CD4-positive, alpha-beta T cell treated with Interleukin-6 at 100 ng/mL for 8 hours (primary cell): ENCODE measurements at regions not wholly inside any gene's neighbourhood (a gene's known extent, or its start where the extent isn't known, plus 50 kb on each side); places are given as distances from the start of the nearest gene placed in this dataset.

Source experiments
- DNase-seq: peaks from one replicate; pipeline ENCODE4 v3.0.0-alpha.2; 2020; ENCODE audit warnings: mixed read lengths, low spot score

DNA sequence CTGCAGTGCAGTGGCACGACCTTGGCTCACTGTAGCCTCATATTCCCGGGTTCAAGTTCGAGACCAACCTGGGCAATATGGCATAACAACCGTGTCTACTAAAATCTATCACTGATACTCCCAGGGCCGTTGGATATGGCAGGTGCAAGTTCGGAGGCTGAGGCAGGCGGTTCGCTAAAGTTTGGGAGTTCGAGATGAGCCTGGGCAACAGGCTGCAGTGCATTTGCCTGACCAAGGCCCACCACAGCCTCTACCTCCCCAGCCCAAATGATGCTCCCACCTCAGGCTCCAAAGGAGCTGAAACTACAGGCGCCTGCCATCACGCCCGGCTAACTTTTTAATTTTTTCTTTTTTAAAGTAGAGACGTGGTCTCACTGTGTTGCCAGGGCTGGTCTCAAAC, 177.1 kb upstream of the ALG10B start:
- DNase-seq, result no peak

DNA sequence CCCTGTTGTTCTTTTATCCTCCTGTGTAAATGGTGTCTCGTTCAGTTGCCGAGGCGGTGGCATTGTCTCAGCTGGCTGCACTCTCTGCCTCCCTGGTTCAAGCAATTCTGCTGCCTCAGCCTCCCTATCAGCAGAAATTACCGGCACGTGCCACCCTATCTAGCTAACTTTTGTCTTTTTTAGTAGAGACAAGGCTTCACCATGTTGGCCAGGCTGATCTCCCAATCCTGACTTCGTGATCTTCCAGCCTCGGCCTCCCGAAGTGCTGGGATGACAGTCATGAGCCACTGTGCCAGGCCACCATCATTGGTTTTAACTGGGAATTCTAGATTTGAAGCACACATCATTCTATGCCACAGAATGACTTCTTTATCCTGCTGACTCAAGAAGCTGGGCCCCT, 175.3 kb upstream of the ALG10B start:
- no peak for DNase-seq

DNA sequence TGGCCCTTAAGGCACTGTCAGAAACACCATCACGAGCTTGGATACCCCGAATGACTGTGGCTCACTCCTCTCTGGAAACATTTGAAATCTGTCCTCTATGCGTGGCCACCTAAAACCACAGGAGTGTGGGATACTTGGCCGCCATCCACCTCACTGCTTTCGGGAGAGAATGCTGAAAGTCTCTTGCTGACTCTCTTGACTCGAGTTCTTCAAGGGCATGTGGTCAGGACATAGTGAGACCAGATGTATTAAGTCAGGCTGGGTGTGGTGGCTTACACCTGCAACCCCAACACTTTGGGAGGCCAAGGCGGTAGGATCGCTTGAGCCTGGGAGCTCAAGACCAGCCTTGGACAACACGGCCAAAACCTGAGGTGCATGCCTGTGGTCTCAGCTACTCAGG, 174.7 kb upstream of the ALG10B start:
- DNase-seq, result no peak

DNA sequence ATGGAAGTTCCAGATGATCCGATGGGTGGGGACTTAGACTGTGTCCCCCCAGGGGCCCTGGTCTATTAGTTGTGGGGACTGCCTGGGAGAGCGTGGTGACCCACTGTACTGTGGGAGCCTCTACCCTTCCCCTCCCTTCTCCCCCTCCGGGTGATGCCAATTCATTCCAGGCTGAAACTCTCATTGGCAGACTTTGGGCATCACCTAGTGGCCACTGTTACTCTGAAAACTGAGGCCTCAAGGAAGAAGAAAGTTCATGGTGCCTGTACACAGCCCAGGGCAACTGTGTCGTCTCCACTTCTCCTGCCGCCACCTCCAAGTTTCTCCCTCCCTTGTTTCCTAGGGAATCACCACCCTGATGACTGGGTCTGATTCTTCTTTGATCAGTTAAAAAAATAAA, 173.6 kb upstream of the ALG10B start:
- no peak for DNase-seq

DNA sequence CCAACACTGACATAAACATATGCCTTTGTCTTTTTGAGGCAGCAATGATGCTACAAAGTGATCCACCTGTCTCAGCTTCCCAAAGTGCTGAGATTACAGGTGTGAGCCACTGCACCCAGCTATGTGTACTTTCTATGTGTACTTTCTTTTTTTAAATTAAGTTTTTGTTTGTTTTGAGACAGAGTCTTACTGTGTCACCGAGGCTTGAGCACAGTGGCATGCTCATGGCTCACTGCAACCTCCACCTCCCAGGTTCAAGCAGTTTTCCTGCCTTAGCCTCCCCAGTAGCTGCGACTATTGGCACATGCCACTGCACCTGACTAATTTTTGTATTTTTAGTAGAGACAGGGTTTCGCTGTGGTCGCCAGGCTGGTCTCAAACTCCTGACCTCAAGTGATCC, 172.5 kb upstream of the ALG10B start:
- no peak for DNase-seq

DNA sequence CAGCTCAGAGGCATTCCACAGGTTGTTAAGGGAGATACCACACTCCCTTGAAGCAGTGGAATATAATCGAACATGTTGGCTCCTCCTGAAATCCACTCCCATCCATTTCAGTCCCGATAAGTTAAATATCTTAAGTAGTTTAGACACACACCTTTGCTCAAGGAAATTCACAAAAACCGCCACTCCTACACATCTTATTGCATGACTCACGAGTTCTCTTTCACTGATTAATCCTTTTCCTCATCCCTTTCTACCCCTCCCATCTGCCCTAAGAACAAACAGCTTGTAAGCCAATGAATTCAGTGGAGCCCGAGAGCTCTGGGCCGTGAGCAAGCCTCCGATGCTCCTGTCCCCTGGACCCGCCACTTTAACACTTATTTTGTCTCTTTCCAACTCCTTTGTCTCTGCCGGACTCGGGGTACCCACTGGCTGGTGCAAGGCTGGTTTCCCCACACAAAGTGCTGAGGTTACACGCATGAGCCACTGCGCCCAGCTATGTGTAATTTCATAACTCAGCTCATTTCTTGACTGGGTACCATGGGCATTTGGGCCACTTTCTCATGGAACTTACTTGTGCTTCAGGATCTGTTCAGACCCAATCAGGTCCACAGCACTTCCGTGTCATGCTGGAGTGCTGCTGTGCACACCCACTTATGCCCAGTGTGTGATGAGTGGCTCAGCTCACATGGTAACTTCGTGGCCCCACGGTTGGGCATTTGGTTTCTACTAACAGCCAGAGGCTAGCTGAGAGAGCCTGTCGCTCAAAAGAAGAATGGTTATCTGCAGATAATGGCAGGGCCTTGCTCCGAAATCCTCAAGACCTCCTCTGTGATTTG, 171.8 kb upstream of the ALG10B start:
- no peak for DNase-seq

DNA sequence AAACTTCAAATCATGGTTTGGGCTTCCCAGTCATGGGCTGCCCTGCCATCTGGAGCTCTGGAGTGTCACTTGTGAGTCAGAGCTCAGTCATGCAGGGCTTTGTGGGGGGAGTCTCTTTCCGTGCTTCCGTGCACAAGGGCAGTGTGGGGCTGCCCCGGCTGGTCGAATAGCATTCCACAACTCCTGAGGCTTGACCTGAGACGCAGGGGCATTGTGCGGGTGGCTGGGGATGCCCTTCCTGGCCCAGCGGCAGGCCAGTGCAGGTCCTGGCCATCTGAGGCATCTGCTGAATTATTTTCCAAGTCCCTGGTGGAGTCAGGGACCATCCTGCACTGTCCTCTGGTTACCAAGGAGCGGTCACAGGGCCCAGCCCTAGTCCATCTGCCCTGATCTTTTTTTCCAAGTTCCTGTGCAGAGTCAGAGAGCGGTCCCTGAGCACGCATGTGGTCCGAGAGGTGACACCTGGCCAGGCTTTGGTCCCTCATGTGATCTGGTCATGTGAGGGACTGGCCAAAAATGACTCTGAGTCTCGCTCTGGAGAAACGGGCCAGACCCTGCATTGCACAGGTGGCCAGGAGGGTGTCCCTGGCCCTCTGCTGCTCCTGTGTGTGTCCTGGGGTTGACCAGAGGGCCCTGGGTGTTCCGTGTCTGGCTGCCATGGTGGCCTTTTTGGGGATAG, 167.0 kb upstream of the ALG10B start:
- DNase-seq, result no peak

DNA sequence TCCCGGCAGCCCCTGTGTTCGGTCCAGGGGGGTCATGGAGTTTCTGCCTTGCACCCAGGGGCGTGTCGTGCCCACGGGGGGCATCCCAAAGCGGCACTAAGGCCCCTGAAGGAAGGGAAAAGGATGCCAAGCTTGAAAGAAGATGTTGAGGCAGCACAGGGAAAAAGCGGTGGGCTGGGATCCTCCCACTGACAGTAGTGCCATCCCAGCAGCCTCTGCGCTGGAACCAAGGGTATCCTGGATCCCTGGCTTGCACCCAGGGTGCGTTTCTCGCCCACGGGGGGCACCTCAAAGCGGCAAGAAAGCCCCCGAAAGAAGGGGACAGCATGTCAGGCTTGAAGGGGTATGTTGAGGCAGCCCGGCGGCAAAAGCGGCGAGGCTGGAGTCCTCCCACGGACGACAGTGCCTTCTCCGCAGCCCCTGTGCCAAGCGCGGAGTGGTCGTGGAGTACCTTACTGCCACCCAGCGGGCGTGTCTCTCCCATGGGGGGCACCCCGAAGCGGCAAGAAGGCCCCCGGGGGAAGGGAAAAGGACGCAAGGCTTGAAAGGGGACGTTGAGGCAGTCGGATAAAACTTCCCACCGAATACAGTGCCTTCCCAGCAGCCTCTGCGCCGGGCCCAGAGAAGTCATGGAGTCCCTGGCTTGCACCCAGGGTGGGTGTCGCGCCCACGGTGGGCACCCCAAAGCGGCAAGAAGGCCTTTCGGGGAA, 164.4 kb upstream of the ALG10B start:
- DNase-seq, result no peak

DNA sequence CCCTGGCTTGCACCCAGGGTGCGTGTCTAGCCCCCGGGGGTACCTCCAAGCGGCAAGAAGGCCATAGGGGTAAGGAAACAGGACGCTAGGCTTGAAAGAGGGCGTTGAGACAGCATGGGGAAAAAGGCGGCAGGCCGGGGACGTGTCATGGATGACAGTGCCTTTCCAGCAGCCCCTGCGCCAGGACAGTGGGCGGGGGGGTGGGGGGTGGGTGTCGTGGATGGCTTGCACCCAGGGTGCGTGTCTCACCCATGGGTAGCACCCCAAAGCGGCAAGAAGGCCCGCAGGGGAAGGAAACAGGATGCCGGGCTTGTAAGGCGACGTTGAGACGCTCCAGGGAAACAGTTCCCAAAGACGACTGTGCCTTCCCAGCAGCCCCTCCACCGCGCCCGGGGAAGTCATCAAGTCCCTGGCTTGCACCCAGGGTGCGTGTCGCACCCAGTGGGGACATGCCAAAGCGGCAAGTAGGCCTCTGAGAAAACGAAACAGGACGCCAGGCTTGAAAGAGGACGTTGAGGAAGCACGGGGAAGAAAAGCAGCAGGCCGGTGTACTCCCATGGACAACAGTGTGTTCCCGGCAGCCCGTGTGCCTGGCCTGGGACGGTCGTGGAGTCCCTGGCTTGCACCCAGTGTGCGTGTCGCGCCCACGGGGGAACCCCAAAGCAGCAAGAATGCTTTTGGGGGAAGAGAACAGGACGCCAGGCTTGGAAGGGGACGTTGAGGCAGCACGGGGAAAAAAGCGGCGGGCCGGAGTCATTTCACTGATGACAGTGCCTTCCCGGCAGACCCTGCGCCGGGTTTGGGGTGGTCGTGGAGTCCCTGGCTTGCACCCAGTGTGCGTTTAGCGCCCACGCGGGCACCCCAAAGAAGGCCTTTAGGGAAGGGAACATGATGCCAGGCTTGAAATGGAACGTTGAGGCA, 163.5 kb upstream of the ALG10B start:
- no peak for DNase-seq

DNA sequence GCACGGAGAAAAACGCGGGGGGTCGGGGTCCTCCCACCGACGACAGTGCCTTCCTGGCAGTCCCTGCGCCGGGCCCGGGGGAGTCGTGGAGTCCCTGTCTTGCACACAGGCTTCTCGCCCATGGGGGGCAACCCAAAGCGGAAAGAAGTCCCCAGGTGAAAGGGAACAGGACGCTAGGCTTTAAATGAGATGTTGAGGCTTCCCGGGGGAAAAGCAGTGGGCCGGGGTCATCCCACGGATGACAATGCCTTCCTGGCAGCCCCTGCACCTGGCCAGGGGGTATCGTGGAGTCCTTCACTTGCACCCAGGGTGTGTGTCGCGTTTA, 162.9 kb upstream of the ALG10B start:
- DNase-seq, result no peak

DNA sequence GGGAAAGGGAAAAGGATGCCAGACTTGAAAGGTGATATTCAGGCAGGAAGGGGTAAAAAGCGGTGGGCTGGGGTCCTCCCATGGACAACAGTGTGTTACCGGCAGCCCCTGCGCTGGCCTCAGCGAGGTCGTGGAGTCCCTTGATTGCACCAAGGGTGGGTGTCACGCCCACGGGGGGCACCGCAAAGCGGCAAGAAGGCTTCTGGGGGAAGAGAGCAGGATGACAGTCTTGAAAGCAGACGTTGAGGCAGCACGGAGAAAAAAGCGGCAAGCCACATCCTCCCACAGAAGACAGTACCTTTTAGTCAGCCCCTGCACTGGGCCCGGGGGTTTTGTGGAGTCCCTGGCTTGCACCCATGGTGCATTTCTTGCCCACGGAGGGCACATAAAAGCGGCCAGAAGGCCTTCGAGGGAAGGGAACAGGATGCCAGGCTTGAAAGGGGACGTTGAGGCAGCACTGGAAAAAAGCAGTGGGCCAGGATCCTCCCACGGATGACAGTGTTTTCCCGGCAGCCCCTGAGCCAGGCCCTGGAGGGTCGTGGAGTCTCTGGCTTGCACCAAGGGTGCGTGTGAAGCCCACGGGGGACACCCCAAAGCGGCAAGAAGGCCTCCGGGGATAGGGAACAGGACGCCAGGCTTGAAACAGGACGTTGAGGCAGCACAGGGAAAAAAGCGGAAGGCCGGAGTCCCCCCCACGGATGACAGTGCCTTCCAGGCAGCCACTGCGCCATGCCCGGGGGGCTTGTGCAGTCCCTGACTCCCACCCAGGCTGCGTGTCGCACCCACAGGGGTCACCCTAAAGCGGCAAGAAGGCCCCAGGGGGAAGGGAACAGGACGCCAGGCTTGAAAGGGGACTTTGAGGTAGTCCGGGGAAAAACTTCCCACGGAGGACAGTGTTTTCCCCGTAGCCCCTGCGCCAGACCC, 162.2 kb upstream of the ALG10B start:
- DNase-seq, result no peak

DNA sequence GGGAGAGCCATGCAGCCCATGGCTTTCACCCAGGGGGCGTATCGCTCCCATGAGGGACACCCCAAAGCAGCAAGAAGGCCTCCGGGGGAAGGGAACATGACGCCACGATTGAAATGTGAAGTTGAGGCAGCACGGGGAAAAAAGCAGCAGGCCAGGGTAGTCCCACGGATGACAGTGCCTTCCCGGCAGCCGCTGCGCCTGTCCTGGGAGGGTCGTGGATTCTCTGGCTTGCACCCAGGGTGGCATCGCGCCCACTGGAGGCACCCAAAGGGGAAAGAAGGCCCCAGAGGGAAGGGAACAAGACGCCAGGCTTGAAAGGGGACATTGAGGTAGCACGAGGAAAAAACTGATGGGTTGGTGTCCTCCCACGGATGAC, 161.6 kb upstream of the ALG10B start:
- no peak for DNase-seq

DNA sequence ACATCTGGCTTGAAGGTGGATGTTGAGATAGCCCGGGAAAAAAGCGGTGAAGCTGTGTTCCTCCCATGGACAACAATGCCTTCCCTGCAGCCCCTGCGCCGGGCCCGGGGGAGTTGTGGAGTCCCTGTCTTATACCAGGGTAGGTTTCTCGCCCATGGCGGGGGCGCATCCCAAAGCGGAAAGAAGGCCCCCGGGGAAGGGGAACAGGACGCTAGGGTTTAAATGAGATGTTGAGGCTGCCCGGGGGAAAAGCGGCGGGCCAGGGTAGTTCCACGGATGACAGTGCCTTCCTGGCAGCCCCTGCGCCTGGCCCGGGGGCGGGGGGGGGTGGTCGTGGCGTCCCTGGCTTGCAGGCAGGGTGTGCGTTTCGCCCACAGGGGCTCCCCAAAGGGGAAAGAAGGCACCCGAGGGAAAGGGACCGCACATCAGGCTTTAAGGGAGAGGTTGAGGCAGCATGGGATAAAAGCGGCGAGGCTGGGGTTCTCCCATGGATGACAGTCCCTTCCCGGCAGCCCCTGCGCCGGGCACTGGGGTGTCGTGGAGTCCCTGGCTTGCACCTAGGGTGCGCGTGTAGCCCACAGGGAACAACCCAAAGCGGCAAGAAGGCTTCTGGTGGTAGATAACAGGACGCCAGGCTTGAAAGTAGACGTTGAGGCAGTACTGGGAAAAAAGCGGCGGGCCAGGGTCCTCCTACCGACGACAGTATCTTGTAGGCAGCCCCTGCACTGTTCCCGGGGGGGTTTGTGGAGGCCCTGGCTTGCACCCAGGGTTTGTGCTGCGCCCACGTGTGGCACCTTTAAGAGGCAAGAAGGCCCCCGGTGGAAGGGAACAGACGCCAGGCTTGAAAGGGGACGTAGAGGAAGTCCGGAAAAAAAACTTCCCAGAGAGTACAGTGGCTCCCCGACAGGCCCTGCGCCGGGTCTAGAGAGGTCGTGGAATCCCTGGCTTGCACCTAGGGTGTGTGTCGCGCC, 160.8 kb upstream of the ALG10B start:
- no peak for DNase-seq

DNA sequence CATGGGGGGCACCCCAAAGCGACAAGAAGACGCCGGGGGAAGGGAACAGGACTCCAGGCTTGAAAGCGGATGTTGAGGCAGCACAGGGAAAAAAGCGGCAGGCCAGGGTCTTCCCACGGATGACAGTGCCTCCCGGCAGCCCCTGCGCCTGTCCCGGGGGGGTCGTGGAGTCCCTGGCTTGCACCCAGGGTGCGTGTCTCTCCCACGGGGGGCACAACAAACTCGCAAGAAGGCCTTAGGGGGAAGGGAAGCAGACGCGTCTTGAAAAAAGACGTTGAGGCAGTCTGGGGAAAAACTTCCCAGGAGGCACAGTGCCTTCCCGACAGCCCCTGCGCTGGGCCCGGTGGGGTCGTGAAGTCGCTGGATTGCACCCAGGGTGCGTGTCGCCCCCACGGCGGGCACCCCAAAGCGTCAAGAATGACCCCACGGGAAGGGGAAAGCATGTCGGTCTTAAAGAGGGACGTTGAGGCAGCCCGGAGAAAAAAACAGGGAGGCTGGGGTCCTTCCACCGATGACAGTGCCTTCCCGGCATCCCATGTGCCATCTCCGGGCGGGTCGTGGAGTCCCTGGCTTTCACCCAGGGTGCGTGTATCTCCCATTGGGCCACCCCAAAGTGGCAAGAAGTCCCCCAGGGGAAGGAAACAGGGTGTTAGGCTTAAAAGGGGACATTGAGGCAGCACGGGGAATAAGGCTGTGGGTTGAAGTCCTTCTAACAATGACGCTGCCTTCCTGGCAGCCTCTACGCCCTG, 159.9 kb upstream of the ALG10B start:
- no peak for DNase-seq

DNA sequence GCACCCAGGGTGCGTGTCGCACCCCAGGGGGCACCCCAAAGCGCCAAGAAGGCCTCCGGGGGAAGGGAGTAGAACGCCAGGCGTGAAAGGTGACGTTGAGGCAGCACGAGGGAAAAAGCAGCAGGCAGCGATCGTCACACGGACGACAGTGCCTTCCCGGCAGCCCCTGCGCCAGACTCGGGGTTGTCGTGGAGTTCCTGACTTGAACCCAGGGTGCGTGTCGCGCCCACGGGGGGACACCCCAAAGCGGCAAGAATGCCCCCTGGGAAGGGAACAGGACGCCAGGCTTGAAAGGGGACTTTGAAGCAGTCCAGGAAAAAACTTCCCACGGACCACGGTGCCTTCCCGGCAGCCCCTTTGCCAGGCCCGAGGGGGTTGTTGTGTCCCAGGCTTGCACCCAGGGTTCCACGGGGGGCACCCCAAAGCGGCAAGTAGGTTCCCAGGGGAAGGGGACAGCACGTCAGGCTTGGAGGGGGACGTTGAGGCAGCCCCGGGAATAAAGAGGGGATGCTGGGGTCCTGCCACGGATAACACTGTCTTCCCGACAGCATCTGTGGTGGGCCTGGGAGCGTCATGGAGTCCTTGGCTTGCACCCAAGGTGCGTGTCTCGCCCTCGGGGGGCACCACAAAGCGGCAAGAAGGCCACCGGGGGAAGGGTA, 159.2 kb upstream of the ALG10B start:
- no peak for DNase-seq

DNA sequence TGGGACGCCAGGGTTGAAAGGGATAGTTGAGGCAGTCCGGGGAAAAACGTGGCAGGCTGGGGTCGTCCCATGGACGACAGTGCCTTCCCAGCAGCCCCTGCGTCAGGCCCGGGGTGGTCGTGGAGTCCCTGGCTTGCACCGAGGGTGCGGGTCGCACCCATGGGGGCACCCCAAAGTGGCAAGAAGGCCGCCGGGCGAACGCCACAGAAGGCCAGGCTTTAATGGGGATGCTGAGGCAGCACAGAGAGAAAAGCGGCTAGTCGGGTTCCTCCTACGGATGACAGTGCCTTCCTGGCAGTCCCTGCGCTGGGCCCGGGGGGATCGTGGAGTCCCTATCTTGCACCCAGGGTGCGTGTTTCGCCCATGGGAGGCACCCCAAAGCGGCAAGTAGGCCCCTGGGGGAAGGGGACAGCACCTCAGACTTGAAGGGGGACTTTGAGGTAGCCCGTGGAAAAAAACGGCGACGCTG, 158.6 kb upstream of the ALG10B start:
- no peak for DNase-seq

DNA sequence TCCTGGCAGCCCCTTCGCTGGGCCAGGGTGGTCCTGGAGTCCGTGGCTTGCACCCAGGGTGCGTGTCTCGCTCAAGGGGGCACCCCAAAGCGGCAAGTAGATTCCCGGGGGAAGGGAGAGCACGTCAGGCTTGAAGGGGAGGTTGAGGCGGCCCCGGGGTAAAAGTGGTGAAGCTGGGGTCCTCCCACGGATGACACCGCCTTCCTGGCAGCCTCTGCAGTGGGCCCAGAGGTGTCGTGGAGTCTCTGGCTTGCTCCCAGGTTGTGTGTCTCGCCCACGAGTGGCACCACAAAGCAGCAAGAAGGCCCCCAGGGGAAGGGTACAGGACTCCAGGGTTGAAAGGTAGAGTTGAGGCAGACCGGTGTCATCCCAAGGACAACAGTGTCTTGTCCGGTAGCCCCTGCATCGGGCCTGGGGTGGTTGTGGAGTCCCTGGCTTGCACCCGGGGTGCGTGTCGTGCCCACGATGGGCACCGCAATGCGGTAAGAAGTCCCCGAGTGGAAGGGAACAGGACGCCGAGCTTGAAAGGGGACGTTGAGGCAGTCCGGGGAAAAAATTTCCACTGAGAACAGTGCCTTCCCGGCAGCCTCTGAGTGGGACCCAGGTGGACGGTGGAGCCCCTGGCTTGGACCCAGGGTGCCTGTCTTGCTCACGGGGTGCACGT, 158.0 kb upstream of the ALG10B start:
- DNase-seq, result no peak

DNA sequence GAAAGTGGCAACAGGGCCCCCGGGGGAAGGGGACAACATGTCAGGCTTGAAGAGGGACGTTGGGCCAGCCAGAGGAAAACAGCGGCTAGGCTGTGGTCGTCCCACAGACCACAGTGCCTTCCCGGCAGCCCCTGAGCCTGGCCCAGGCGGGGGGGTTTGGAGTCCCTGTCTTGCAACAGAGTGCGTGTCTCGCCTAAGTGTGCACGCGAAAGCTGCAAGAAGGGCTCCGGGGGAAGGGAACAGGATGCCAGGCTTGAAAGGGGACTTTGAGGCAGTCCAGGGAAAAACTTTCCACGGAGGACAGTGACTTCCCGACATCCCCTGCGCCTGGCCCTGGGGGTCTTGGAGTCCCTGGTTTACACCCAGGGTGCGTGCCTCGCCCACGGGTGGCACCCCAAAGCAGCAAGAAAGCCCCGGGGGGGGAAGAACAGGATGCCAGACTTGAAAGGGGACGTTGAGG, 157.5 kb upstream of the ALG10B start:
- no peak for DNase-seq
